GM18867 (cell line): ENCODE measurements at regions not wholly inside any gene's neighbourhood (a gene's known extent, or its start where the extent isn't known, plus 50 kb on each side); places are given as distances from the start of the nearest gene placed in this dataset.
"Not testable (repeated sequence)": the region's sequence is repeated elsewhere in the genome, so short reads cannot be mapped to it uniquely, and the experiment has no call there.

Source experiments
- ATAC-seq: cut with Tn5 transposase; IDR thresholded peaks from one replicate; pipeline ENCODE4 v1.9.1; 2021; ENCODE audit warnings: mild to moderate bottlenecking, moderate library complexity; ENCODE audit not compliant: unreplicated experiment

DNA sequence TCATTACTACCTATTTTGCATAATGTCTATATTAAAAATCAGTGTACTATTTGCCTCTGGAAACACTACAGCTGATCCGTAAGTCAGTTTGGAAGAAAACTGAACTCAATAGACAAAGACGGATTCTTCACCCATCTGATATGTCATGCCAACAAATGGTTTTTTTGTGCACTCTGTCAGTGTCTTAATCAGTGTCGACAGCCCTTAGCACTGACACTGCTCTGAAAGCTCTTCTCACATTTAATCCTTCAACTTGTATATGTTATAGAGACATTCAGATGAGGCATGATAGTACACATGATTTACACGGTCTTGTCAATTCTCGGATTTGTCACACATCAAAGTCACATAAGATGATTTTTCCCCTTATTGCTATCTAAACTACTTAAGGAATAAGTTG is 347.5 kb upstream of the GALNT5 start:
- no peak for ATAC-seq

DNA sequence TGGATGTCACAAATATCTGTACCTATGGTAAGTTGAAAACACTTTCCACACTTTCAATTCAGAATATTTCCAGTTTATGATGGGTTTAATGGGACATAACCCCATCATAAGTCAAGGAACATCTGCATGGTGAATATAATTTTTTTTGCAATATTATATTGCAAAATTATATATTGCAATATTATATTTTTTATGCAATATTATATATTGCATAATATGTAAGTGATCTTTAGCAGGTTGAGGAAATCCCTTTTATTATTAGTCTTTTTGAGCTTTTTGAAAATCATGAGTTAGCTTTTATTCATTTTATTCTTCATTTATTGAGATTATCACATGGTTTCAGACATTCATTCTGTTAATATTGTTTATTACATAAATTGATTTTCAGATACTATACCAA is 342.2 kb upstream of the GALNT5 start:
- ATAC-seq: no peak

GRCh38 chr2:156918410-156918809 is 339.1 kb upstream of the GALNT5 start:
- no peak for ATAC-seq

GRCh38 chr2:156930423-156930822 is 327.1 kb upstream of the GALNT5 start:
- ATAC-seq: no peak

GRCh38 chr2:156933645-156934225 is 323.8 kb upstream of the GALNT5 start:
- no peak for ATAC-seq

DNA sequence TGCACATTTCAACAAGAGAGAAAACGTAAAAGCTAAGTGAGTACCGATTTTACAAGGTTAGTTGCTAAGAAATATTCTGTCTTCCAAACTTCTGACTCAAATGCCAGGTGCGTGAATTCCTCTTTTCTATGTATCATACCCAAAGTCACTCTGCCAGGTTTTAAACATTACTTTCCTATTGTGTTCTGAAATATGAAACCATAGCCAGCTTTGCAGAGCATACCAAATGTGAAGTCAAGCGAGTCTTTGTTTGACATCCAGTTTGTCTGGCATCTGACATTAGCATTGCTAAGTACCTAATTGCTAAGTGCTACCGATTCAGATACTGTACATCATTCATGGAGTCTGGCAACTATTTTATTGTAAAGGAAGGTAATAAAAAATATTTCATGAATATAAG is 321.9 kb upstream of the GALNT5 start:
- ATAC-seq: no peak

- no peak for ATAC-seq
These were observed 320.1 kb upstream of the GALNT5 start for GRCh38 chr2:156937430-156937829.

GRCh38 chr2:156944871-156945270 is 312.6 kb upstream of the GALNT5 start:
- no peak for ATAC-seq

- no peak for ATAC-seq
These were observed 310.2 kb upstream of the GALNT5 start for GRCh38 chr2:156947261-156947660.

DNA sequence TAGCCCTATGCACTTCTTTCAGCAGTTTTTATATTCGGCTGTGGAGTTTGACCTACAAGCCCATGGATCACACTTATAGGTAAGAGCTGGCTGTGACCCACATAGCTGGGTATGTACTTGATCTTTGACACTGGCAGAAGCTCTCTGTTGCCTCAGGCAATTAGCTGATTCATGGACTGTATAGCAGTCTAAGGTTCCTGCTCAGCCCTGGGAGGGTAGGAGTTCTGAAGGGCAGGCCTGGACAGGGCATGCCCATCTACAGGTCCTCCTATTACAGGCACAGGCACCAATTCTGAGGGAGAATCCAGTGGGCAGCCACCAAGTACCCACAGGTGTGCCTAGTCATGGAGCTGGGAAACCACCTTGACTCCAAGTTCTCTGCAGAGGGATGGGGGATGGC is 301.8 kb upstream of the GALNT5 start:
- no peak for ATAC-seq

DNA sequence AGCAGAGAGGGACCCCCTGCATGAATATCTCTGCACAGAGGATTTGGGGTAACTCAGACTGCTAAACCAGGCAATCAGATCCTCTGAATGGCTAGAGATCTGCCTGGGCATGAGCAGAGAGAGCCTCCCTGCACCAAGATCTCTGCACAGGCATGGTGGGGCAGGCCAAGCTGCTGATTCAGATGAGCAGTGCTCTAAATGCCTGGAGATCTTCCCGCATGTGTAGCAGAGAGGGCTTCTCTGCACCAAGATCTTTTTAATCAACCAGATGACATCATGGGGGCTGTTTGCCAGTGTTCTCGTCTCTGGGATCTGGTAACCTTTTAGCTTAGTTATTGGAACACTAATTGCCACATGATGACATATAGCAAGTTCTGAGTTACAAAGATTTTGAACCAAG is 301.3 kb upstream of the GALNT5 start:
- ATAC-seq: no peak

- ATAC-seq: no peak
These were observed 299.1 kb upstream of the GALNT5 start for GRCh38 chr2:156958374-156958773.

- no peak for ATAC-seq
These were observed 298.0 kb upstream of the GALNT5 start for GRCh38 chr2:156959481-156959880.

DNA sequence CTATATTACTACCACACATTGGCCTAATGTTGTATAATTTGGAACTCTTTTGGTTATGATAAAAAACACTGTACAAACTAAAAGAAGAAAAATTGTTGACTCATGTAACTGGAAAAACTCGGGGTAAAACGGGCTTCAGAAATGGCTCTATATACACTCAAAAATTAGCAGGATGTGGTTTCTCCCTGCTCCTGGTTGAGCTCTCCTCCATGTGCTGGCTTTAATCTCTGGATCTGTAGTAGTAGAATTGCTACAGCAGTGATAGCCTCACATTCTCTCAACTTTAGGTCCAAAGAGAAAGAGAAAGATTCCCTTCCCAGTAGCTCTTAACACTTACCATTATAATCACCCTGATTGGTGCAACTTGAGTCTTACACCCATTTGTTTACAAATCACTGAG is 274.9 kb upstream of the GALNT5 start:
- no peak for ATAC-seq

- no peak for ATAC-seq
These were observed 271.0 kb upstream of the GALNT5 start for GRCh38 chr2:156986339-156986988.

DNA sequence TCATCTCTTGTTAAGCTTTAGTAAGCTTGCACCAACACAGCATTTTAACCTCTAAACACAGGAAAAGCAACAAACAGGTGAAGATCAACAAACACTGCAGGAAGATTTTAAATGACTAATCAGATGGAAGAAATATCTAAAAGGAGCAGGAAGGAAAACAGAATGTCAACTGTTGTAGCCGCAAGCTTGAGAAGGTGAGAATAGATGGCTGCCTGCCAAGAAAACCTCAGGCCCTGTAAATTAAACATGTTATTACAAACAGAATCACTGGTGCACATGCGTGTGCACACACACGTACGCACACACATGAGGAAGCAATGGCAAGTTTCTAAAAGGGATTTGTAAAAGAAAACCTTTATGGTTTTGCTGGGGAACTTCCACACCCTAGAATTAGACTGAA is 257.8 kb upstream of the GALNT5 start:
- ATAC-seq: no peak

GRCh38 chr2:157004789-157005188 is 252.7 kb upstream of the GALNT5 start:
- ATAC-seq: no peak

GRCh38 chr2:157015015-157015575 is 242.4 kb upstream of the GALNT5 start:
- no peak for ATAC-seq

DNA sequence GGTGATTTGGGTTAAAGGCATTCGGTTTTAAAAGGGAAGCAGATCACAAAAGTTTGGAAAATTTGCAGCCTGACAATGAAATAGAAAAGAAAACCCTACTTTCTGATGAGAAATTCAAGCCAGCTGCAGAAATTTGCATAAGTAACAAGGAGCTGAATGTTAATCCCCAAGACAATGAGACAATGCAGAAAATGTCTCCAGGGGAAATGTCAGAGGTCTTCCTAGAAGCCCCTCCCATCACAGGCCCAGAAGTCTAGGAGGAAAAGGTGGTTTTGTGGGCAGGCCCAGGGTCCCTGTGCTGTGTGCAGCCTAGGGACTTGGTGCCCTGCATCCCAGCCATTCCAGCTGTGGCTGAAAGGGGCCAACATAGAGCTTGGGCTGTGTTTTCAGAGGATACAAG is 234.2 kb upstream of the GALNT5 start:
- not testable (repeated sequence) for ATAC-seq

DNA sequence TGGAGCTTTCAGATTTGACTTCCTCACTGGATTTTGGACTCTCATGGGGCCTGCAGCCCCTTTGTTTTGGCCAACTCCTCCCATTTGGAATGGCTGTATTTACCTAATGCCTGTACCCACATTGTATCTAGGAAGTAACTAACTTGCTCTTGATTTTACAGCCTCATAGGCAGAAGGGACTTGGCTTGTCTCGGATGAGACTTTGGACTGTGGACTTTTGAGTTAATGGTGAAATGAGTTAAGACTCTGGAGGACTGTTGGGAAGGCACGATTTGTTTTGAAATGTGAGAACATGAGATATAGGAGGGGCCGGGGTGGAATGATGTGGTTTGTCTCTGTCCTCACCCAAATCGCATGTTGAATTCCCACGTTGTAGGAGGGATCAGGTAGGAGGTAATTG is 233.4 kb upstream of the GALNT5 start:
- ATAC-seq: no peak

GRCh38 chr2:157032017-157032416 is 225.5 kb upstream of the GALNT5 start:
- ATAC-seq: no peak

GRCh38 chr2:157036726-157037125 is 220.8 kb upstream of the GALNT5 start:
- ATAC-seq: no peak

GRCh38 chr2:157043786-157044185 is 213.7 kb upstream of the GALNT5 start:
- ATAC-seq: no peak
